ENCODE measurements at regions not wholly inside any gene's neighbourhood (a gene's known extent, or its start where the extent isn't known, plus 50 kb on each side); places are given as distances from the start of the nearest gene placed in this dataset.
"Not testable (repeated sequence)": the region's sequence is repeated elsewhere in the genome, so short reads cannot be mapped to it uniquely, and the experiment has no call there.

DNA sequence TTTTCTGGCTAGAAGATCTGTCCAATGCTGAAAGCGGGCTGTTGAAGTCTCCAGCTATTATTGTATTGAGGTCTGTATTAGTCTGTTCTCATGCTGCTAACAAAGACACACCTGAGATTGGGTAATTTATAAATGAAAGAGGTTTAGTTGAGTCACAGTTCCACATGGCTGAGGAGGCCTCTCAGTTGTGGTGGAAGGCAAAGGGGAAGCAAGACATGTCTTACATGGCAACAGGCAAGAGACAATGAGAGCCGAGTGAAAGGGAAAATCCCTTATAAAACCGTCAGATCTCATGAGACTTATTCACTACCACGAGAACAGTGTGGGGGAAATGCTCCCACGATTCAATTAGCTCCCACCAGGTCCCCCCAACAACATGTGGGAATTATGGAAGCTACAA is 980.4 kb downstream of the SLITRK5 start:
- no peak for DNase-seq (ENCODE audit: low read depth in 4 of 4, low spot score in 2 of 4)

DNA sequence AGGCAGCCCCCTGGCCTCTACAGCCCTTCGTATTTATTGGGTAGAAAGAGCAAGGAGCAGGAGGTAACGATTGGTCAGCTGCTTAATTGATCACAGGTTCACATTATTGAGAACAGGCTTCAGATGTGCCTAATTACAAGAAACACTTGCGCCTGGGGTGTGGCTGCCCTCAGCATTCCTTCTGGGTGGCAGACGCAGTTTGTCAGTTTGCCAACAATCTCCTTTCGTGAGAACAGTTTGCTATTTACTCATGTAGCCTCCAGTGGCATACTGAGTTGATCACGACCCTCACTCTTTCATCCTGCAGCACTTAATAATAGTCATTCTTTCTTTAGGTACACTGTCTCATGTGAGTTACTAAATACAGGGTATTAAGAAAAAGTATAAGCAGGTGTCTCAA is 985.6 kb downstream of the SLITRK5 start:
- no peak for DNase-seq (ENCODE audit: low read depth in 4 of 4, low spot score in 2 of 4)

DNA sequence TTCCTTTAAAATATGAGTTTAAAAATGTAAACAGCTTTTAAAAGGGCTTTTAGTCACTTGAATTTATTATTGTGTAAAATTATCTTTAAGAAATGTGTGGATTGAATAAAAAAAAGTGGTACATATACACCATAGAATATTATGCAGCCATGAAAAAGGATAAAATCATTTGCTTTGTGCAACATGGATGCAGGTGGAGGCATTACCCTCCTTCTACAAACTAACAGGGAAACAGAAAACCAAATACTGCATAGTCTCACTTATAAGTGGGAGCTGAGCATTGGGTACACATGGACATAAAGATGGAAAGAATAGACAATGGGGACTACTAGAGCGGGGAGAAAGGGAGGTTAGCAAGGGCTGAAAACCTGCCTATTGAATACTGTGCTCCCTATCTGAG is 999.3 kb downstream of the SLITRK5 start:
- DNase-seq (ENCODE audit: low read depth in 4 of 4, low spot score in 2 of 4): no peak

DNA sequence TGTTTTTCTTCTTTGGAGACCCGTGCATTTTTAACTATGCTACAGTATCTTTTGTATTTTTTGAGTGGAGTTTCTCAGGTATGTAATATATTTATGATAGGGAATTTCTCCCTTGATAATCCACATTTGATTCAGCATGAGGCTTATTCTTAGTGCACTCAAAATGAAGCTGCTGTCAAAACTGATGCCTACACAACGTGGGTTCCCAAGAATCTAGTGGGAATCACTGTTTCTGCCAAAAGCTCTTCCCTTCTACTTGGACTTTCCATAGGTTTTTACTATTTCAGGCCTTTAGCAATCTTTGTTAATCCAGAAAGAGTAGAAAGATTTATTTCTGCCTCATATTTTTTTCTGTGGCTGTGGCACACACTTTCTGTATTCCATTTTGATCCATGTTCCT is 1003.7 kb downstream of the SLITRK5 start:
- no peak for DNase-seq (ENCODE audit: low read depth in 4 of 4, low spot score in 2 of 4)

DNA sequence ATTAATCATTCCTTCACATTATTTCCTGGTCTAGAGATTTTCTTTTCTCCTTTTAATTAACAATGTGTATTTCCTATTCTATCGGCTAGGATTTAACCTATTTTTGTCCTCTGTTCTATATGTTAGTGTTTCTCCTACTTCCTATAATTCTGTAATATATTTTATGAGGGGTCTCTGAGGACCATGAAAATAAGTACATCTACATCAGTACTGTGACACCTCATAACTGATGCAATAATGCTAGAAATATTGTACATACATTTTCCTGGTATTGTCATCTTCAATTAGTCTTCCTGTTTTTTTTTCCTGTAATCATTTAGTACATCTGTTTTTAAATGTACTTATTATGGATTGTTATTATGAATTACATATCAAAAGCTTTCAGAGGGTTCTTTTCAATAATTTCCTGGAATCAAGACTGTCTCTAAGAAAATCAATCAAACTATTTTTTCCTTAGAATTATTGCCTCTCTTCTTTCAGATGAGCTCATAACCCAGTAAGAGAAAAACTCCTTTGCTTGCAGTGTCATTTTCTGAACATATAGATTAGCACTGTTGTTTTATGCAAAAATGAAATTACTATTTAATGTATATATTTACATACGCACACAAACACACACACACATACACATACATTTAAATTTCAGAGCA is 1004.3 kb downstream of the SLITRK5 start:
- no peak for DNase-seq (ENCODE audit: low read depth in 4 of 4, low spot score in 2 of 4)

DNA sequence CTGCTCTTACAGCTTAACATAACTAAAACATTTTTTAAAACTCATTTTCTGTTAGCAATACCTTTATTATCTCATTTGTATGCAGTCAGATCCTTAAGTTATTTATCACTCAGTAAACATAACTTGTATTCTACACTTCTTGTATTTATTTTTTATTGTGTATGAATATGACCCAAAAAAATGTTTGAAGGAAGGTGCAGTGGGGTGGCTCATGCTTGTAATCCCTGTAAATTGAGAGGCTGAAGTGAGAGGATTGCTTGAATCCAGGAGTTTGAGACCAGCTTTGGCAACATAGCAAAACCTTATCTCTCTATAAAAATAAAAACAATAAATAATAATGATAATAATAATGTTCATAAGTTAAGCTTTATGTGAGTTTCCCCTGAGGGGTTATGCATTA is 1004.8 kb downstream of the SLITRK5 start:
- DNase-seq (ENCODE audit: low read depth in 4 of 4, low spot score in 2 of 4): no peak

DNA sequence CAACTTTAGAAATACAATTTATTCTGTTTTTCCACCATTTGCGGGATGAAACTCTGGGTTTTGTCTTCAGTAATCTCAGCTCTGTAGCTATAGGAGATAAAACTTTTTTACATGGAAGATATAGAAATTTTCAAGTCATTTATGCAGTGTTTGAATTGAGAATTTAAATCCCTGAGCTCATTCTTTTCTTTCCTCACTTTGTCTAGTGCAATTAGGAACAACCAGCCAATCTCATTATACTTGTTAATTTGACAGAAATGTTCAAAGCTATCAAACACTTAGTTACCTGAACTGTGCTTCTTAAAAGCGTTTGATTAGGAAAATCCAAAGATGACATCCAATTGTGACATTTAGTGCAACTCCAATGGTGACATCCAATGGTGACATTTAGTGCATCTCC is 1014.3 kb downstream of the SLITRK5 start:
- DNase-seq (ENCODE audit: low read depth in 4 of 4, low spot score in 2 of 4): no peak

DNA sequence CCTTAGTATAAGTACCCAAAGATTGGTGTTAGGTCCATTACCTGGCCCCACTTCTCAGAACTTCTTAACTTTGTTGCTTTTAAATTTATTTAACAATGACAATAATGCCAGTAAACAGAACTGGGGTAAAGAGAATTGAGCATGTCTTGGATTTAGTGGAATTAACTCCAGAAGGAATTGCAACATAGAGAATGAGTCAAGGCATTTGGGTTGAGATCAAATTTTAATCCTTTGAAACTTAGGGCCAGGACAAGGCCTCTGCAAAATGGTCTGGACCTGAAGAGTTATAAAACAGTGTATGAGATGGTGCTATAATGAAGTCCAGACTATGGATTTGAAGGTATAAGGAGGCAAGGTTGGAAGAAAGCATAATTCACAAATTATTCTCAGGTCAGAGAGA is 1030.4 kb downstream of the SLITRK5 start:
- DNase-seq (ENCODE audit: low read depth in 4 of 4, low spot score in 2 of 4): no peak

DNA sequence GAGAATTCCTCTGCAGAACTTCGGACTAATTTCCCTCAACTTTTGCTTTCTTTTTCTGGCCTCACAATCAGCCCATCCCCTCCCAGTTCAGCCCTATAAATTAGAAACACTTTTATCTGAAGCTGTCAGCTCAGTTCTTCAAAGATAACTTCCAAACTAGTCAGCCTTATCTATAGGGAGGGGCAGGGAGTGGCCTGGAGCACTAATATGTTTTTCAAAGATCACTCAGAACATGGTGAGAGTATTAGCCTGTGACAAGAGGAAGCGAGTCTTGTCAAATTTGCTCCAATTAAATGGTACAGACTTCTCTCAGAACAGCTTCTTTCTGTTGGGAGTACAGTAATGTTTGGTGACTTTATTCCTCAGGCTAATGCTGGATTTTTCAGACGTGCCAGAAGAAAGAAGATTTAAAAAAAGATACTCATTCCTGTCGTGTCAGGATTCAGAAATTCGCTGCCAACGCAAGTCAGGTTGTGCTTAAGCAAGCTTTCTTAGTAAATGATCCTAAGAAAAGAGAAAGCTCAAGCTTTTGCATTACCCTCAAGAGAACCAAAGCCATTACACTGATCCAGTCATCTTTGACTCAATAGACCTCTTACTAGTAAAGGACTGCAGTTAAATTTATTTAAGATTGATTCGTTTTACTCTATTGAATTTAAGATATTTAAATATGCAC is 1033.6 kb downstream of the SLITRK5 start:
- DNase-seq (ENCODE audit: low read depth in 4 of 4, low spot score in 2 of 4): no peak

DNA sequence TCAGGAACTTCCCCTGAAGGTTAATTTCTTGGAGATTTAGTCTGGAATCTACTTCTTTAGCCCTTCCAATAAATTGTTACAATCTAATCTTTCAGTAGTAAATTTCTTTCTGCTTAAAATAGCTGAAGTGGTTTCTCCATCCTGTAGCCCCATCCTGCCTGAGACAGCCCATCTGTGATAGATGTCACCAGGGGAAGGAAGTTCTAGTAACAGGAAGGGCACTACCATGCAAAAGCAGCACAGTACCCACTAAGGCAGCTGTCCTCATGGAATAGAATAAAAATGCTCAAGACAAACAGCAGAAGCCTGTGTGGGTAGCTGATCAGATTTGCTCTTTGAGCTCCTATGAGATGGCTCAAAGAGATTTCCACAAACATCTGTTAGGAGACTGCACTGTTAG is 1036.5 kb downstream of the SLITRK5 start:
- no peak for DNase-seq (ENCODE audit: low read depth in 4 of 4, low spot score in 2 of 4)

DNA sequence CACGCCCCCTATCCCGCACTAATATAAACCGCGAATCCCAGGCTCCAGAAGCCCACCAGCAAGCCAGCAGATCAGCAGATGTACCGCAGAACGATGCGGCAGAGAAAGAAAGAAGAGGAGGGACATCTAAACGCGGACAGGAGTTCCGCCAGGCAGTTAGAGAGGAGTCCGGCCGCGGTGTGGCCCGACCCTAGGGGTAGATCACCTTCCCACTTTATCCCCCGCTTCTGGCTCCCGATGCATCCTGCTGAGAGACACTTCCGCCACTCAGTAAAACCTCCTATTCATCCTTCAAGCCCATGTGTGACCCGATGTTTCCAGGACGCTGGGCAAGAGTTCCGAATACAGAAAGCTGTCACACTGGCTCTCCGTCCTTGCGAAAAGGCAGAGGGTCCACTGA is 1046.8 kb downstream of the SLITRK5 start:
- DNase-seq (ENCODE audit: low read depth in 4 of 4, low spot score in 2 of 4): no peak

DNA sequence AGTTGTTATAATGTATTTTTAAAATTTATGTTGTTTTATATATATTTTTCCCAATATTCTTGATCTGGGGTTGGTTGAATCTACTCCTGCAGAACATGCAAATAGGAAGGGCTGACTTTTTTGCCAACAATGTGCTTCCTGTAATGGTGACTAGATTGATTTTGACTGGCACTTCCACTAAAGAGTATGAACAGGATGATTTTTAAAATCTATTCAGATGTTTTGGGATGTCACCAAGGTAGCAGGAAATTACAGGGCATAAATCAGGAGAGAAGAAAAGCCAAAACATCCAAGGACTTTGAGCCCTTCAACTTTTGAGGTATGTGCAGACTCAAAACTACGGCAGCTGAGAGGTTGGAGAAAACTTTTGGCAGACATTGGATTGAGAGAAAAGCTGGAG is 1047.6 kb downstream of the SLITRK5 start:
- DNase-seq (ENCODE audit: low read depth in 4 of 4, low spot score in 2 of 4): no peak

DNA sequence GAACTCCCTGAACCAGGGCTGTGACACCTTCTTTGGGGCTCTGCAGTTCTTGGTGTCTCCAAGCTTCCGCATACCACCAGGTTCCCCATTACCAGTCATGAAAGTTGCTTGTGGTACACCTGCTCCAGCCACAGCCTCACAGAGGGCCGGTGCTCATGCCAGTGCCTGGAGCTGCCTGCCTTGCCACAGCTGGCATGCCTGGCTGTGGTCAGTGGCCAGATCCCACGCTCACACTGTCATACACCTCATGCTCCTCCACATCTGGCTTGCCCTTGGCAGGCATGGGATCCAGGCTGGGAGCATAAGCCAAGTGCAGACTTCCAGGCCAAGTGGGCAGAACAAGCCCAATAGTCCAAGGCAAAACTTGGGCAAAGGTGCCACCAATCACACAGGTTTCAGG is 1054.9 kb downstream of the SLITRK5 start:
- DNase-seq (ENCODE audit: low read depth in 4 of 4, low spot score in 2 of 4): no peak

DNA sequence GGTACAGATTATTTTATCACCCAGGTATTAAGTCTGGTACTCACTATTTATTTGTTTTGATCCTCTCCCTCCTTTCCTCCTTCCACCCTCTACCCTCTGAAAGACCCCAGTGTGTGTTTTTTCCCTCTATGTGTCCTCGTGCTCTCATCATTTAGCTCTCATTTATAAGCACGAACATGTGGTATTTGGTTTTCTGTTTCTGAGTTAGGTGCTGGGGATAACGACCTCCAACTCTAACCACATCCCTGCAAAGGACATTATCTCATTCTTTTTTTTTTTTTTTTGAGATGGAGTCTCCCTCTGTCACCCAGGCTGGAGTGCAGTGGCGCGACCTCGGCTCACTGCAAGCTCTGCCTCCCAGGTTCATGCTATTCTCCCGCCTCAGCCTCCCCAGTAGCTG is 1056.1 kb downstream of the SLITRK5 start:
- not testable (repeated sequence) for DNase-seq (ENCODE audit: low read depth in 4 of 4, low spot score in 2 of 4)

DNA sequence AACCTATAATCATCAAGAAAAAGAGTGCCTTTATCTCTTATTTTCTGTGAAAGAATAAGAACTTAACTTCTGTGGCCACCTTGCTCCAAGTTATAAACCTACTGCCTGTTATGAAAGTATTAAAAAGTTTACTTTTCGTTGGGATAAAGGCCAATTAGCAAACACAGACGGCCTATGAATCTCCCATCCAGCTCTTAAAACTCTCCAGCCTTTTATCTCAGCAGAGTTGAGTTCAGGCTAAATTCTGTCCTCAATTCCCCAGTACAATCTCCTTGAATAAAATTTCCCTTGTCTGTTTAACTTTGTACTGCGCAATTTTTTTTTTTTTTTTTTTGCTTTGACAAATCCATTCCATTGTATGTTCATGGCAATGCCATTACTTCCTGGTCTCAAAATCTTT is 1058.4 kb downstream of the SLITRK5 start:
- DNase-seq (ENCODE audit: low read depth in 4 of 4, low spot score in 2 of 4): no peak

DNA sequence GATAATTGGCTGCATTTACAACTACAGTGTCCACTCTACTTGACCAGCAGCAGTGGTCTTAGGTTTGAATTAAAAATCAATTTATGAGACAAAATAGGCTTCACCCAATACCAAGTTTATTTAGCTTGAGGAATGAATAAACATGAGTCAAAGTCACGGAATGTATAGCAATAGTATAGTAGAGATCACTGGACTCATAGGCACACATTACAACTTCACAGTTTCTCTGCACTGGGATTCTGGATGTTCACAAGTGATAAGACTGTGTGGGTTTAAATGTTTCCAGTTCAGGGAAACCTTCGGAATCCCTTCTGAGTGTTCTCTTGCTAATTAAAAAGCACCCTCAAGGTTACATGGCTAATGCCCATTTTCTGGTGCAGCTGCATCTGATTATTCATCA is 1064.9 kb downstream of the SLITRK5 start:
- no peak for DNase-seq (ENCODE audit: low read depth in 4 of 4, low spot score in 2 of 4)

DNA sequence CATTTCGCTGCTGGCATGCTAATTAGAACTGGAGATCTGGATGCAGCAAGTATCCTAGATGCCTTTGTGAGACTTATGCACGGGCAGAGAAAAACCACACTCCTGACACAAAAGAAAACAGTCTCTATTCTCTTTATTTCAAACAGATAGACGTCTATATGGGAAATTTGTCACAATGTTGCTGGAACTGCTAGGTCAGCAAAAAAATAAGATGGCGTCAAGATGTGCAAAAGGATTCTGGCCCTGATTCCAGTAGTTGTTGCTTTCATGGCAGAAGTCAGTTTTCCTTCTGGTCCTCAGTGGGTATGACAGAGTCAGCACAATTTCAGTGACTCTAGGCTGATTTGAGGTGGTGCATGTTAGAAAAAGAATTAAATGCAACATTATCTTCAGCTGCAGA is 1068.0 kb downstream of the SLITRK5 start:
- no peak for DNase-seq (ENCODE audit: low read depth in 4 of 4, low spot score in 2 of 4)

DNA sequence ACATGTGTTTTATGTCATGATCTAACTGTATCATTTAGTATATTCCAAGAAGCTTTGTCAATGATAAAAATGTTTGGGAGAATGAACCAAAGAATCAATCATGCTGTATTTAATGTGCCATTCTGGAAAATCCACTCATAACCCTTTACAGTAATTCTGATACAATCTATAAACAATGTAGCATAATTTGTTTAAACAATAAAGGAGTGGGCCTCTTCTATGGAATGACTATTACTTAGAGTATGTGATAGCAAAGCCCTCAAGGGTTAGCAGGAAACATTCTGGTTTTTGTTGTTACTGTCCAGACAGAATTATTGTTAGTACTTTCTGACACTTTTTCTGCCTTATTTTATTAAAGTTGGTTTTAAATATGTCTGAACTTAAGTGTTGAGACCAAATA is 1073.1 kb downstream of the SLITRK5 start:
- DNase-seq (ENCODE audit: low read depth in 4 of 4, low spot score in 2 of 4): no peak

DNA sequence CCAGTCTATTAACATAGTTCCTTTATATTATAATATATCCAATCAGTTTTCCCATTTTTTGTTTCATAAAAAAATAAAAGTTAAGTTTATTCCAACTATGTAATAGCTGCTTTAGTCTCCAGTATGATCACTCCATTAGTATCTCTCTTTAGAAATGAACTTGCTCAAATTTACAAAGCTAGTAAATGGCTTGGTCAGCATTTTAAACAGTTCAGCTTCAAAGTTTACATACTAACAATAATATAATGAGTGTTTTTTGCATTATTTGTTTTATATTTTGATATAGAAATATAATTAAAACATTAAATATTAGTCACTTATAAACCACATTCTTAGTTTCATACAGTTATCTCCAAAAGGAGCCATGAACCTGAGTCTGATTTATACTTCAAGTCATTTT is 1073.8 kb downstream of the SLITRK5 start:
- DNase-seq (ENCODE audit: low read depth in 4 of 4, low spot score in 2 of 4): no peak

DNA sequence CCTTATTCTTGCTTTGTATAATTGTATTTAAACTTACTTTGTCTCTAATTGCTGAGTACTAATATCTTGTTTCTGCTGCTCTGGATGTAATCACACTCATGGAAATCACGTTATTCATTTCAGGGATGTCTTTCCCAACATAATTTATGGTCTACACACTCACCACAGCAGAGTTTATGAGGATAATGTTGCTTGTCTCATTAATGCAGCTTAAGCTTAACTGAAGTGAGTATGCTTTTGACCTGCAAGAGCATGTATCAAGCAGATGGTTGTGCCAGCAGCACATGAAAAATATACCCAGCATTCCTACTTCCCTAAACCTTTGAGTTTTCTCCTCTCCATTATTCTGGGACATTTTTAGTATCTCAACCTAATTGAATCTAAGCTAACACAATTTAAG is 1080.9 kb downstream of the SLITRK5 start:
- no peak for DNase-seq (ENCODE audit: low read depth in 4 of 4, low spot score in 2 of 4)

DNA sequence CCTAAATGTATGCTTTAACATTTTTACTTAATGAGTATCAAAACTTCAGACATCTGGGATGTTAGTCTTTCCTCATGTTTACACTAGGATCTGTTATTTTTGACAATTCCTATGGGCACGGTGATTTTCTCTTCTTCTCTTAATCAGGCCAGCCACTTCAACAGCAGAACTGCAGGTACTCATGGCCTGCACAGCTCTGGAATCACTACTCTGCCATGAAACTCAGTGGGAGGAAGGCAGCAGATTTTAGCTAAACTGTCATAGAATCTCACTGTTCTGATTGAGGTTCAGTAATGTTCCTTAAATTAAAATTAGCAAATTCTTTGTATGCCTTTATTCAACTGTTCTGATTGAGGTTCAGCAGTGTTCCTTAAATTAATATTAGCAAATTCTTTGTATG is 1083.0 kb downstream of the SLITRK5 start:
- no peak for DNase-seq (ENCODE audit: low read depth in 4 of 4, low spot score in 2 of 4)

DNA sequence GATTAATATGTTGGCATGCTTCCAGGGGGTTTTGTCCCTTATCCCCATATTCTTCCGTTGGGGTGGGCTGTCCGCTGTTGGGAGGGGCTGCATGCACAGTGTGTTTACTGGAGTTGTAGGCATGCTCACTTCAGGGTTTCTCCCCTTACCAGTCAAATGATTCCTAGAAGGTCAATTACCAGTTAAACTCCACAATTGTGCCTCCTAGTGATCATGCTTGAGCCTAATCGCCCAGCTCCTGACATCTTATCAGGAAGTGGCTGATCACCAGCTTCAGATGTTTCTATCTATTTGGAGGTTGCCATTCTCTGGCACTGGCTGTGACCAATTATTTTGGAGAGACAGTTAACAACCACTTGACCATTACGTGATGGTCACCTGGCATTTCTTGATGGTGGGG is 1090.0 kb downstream of the SLITRK5 start:
- no peak for DNase-seq (ENCODE audit: low read depth in 4 of 4, low spot score in 2 of 4)

DNA sequence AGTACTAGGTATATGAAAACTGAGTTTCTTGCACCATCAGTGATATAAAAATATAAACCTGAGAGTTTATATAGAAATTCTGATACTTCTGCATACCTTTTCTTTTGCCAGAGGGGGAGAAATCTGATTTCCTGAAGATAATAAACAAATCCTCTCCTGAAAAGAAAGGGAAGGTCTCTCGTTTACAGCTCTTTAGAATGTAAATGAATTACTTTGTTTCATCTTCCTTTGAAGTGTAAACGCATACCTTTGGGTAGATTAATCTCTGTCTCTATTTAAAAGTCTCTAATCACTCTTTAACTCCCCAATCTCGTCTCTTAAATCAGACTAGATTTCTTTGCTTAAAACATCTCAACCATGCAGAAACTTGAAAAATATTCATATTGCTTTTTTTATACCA is 1092.9 kb downstream of the SLITRK5 start:
- DNase-seq (ENCODE audit: low read depth in 4 of 4, low spot score in 2 of 4): no peak

Data from left renal cortex interstitium (tissue), 4 donors.